ENCODE measurements at regions not wholly inside any gene's neighbourhood (a gene's known extent, or its start where the extent isn't known, plus 50 kb on each side); places are given as distances from the start of the nearest gene placed in this dataset.

DNA sequence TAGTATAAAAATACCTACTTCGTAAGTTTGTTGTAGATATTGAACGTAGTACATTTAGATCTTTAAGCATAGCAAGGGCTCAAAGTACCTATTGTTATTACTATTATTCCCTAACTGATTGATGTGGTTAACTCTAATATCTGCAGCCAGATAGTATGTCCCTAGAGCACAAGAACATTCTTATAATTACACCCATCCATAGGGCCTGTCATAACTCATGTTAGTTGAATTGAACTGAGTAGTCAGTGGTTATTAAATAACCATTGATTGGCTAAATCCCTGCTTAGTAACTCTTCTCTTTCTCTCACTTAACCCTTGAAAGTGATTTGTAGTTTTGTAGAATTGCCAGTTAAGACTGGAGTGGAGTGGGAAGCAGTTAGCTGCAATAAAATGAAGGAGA lies 207.5 kb upstream of the HS3ST5 start:
- TF ChIP-seq, protein P1, sequence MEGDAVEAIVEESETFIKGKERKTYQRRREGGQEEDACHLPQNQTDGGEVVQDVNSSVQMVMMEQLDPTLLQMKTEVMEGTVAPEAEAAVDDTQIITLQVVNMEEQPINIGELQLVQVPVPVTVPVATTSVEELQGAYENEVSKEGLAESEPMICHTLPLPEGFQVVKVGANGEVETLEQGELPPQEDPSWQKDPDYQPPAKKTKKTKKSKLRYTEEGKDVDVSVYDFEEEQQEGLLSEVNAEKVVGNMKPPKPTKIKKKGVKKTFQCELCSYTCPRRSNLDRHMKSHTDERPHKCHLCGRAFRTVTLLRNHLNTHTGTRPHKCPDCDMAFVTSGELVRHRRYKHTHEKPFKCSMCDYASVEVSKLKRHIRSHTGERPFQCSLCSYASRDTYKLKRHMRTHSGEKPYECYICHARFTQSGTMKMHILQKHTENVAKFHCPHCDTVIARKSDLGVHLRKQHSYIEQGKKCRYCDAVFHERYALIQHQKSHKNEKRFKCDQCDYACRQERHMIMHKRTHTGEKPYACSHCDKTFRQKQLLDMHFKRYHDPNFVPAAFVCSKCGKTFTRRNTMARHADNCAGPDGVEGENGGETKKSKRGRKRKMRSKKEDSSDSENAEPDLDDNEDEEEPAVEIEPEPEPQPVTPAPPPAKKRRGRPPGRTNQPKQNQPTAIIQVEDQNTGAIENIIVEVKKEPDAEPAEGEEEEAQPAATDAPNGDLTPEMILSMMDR (IDR thresholded peaks at IDR 0.05), result no peak
- TF ChIP-seq POLR2A (IDR thresholded peaks at IDR 0.05), result no peak
